ENCODE measurements at regions not wholly inside any gene's neighbourhood (a gene's known extent, or its start where the extent isn't known, plus 50 kb on each side); places are given as distances from the start of the nearest gene placed in this dataset.

DNA sequence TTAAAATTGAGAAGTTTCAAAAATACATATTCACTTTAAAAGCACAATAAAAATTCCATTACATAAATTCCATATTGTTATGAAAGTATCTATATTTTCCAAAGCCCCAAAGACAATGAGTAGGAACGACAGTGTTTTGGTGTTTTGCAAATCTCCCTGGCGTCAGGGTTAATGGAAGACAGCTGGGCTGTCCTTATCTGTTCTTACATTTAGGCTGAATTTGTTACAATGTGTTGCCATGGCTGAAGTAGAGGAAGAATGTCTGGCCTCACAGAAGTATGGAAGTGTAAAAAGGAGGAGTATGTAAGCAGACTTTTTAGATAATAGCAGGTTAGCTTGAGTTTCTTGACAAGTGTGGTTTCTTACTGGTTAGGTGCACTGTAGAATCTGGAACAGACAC is 124.4 kb upstream of the SPATA13 start:
- TF ChIP-seq EZH2 (IDR thresholded peaks at IDR 0.05; ENCODE audit: borderline replicate concordance), result no peak
- TF ChIP-seq CTCF (IDR thresholded peaks at IDR 0.05; ENCODE audit: poor library complexity), result no peak
- TF ChIP-seq EZH2phosphoT487 (IDR thresholded peaks at IDR 0.05; ENCODE audit: low read depth, severe bottlenecking, unreplicated experiment), result no peak

All from hepatocyte (in vitro differentiated cells).